Fibroblast of mammary gland (primary cell): ENCODE measurements at regions not wholly inside any gene's neighbourhood (a gene's known extent, or its start where the extent isn't known, plus 50 kb on each side); places are given as distances from the start of the nearest gene placed in this dataset.
A peak's percentile ranks its signal among the peaks of the same experiment; 100 is the strongest.

Experiments
- DNase-seq: peaks from one replicate; pipeline ENCODE4 v3.0.0-alpha.2; 2010; ENCODE audit warnings: low read depth
- H3K4me3 ChIP-seq: 2 replicates; pipeline ENCODE4 v1.5.1; 2011; ENCODE audit warnings: low read depth, mild to moderate bottlenecking, low read length, moderate library complexity; ENCODE audit not compliant: control insufficient read depth
- CTCF ChIP-seq: conservative IDR thresholded peaks from 2 replicates; pipeline ENCODE4 v1.5.1; 2011; ENCODE audit warnings: low read depth, low read length, inconsistent platforms; ENCODE audit not compliant: control insufficient read depth, insufficient read depth

- DNase-seq, result no peak
- no peak for TF ChIP-seq CTCF
- H3K4me3 ChIP-seq, result no peak overlapping the region
Observed at GRCh38 chr3:104873331-104873730, 493.4 kb upstream of the ALCAM start.

GRCh38 chr3:104878395-104878794, 488.3 kb upstream of the ALCAM start:
- H3K4me3 ChIP-seq, result no peak overlapping the region
- no peak for TF ChIP-seq CTCF
- DNase-seq, result peak; percentile 26

- H3K4me3 ChIP-seq, result no peak overlapping the region
- TF ChIP-seq CTCF, result no peak
- DNase-seq, result peak; percentile 38
Observed at GRCh38 chr3:104879919-104880318, 486.8 kb upstream of the ALCAM start.

DNA sequence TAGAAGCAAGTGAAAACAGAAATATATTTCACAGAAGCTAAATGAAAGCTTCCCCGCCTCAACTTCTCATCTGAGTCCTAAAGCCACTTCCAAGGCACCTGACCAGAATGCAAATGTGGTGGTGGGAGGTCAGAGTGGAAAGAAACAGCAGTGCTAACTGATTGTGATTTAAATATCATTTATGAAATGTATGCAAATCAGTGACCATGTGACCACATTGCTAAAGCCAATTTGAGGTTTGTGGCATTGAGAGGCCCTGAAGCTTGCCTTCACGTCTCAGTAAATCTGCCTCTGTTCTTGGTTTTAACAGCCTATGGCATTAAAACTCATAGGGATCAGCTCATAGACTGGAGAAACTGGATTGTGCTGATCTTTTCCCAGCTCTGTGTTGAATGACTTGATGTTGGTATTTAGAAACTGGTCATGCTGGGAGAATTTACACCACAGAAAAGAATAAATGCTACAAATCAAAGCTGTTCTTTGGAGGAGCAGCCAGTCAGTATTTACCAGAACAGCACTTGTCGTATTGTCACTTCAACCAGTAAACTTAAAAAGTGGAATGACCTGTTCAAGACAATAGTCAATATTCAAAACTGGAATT, 481.4 kb upstream of the ALCAM start:
- DNase-seq, result no peak
- TF ChIP-seq CTCF, result no peak
- H3K4me3 ChIP-seq, result no peak overlapping the region

DNA sequence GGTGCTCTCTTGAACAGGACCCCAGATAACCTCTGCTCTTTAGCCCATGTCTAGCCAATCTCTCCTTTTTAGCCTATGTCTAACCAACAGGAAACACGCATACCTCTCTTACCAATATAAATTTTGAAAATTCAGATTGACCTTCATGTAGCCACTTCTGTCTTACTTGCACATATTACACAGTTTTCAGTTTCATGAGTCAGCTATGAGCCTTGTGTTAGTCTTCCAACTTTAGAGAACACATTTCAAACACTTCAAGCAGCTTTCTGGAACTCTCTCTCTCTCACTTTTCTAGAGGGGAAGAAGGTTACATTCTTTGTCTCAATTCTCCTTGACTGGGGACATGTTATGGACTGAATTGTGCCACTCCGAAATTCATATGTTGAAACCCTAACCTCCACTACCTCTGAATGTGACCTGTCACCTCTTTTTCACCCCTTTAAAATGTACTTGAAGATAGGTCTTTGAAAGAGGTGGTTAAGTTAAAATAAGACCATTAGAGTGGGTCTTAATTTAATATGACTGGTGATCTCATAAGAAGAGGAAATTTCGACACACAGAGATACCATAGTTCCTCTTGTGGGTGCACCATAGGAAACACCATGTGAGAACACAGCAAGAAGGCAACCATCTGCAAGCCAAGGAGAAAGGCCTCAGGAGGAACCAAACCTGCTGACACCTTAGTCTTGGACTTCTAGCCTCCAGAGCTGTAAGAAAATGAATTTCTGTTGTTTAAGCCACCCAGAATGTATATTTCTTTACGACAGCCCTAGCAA, 480.3 kb upstream of the ALCAM start:
- no peak overlapping the region for H3K4me3 ChIP-seq
- TF ChIP-seq CTCF, result no peak
- DNase-seq, result peak; percentile 56

- H3K4me3 ChIP-seq, result no peak overlapping the region
- no peak for TF ChIP-seq CTCF
- peak; percentile 59 for DNase-seq
Observed at GRCh38 chr3:104887069-104887468, 479.6 kb upstream of the ALCAM start.
